Peyer's patch (tissue), 4 donors: ENCODE measurements at regions not wholly inside any gene's neighbourhood (a gene's known extent, or its start where the extent isn't known, plus 50 kb on each side); places are given as distances from the start of the nearest gene placed in this dataset.

Experiments used
- DNase-seq, 3 donors: peaks; one replicate each; pipeline ENCODE4 v3.0.0-alpha.2; 2017 to 2019
- H3K27ac ChIP-seq, 4 donors: fragments of 200-600 bp; sonication (generic); one replicate each; pipeline ENCODE4 v1.5.1; 2016 to 2019
- H3K27me3 ChIP-seq, 2 donors: fragments of 200-600 bp; sonication (generic); one replicate each; pipeline ENCODE4 v1.5.1; 2019
- H3K36me3 ChIP-seq, 3 donors: fragments of 200-600 bp; sonication (generic); one replicate each; pipeline ENCODE4 v1.5.1; 2016 to 2019
- H3K4me1 ChIP-seq, 4 donors: fragments of 200-600 bp; sonication (generic); one replicate each; pipeline ENCODE4 v1.5.1; 2016 to 2019
- H3K4me3 ChIP-seq, 4 donors: fragments of 200-600 bp; sonication (generic); 1 replicate in 3 of 4; 2 replicates in 1 of 4; pipeline ENCODE4 v1.5.1; 2016 to 2019; ENCODE audit warnings: mild to moderate bottlenecking in 1 of 4
- H3K9me3 ChIP-seq, 4 donors: fragments of 200-600 bp; sonication (generic); one replicate each; pipeline ENCODE4 v1.5.1; 2016 to 2019; ENCODE audit warnings: mild to moderate bottlenecking in 1 of 4
- POLR2A ChIP-seq, 2 donors: fragments of 450-650 bp; IDR thresholded peaks; one replicate each; pipeline ENCODE4 v1.5.1; 2017; ENCODE audit warnings: antibody characterized with exemption in 2 of 2, mild to moderate bottlenecking in 2 of 2, moderate library complexity in 2 of 2
- TF ChIP-seq, protein P1 (sequence below), 6 experiments: fragments of 450-650 bp in 4 of 6; fragments of 200-600 bp in 2 of 6; sonication (generic) in 1 of 6; IDR thresholded peaks; one replicate each; pipeline ENCODE4 v1.5.1; 2017 to 2019; ENCODE audit warnings: antibody characterized with exemption in 6 of 6, mild to moderate bottlenecking in 3 of 6, moderate library complexity in 1 of 6

GRCh38 chr6:14765721-14766390, 480.0 kb upstream of the JARID2 start:
- Histone ChIP-seq H3K4me1 (peaks cover 0 to 17% (median 2%) of the 10 kb centered on the region in 4 donors), H3K27me3 (no peaks in the 10 kb centered on the region), H3K4me3 (no peak overlapping the region), H3K9me3 (no peaks in the 10 kb centered on the region), H3K36me3 (no peaks in the 10 kb centered on the region), H3K27ac (no peak overlapping the region)
- DNase-seq: no peak
- no peak for TF ChIP-seq POLR2A (IDR thresholded peaks at IDR 0.05)
- TF ChIP-seq, protein P1, sequence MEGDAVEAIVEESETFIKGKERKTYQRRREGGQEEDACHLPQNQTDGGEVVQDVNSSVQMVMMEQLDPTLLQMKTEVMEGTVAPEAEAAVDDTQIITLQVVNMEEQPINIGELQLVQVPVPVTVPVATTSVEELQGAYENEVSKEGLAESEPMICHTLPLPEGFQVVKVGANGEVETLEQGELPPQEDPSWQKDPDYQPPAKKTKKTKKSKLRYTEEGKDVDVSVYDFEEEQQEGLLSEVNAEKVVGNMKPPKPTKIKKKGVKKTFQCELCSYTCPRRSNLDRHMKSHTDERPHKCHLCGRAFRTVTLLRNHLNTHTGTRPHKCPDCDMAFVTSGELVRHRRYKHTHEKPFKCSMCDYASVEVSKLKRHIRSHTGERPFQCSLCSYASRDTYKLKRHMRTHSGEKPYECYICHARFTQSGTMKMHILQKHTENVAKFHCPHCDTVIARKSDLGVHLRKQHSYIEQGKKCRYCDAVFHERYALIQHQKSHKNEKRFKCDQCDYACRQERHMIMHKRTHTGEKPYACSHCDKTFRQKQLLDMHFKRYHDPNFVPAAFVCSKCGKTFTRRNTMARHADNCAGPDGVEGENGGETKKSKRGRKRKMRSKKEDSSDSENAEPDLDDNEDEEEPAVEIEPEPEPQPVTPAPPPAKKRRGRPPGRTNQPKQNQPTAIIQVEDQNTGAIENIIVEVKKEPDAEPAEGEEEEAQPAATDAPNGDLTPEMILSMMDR (IDR thresholded peaks at IDR 0.05): no peak

- TF ChIP-seq, protein P1 (IDR thresholded peaks at IDR 0.05): no peak
- TF ChIP-seq POLR2A (IDR thresholded peaks at IDR 0.05): no peak
- Histone ChIP-seq H3K27me3 (no peaks in the 10 kb centered on the region), H3K36me3 (no peaks in the 10 kb centered on the region), H3K4me3 (no peak overlapping the region), H3K4me1 (peaks cover 0 to 16% (median 0%) of the 10 kb centered on the region in 4 donors), H3K9me3 (no peaks in the 10 kb centered on the region), H3K27ac (no peak overlapping the region)
- no peak for DNase-seq
Observed at GRCh38 chr6:14766391-14766994, 479.4 kb upstream of the JARID2 start.

- H3K4me1 ChIP-seq: peaks cover 0 to 15% (median 0%) of the 10 kb centered on the region in 4 donors
- TF ChIP-seq, protein P1 (IDR thresholded peaks at IDR 0.05): no peak
- no peak for TF ChIP-seq POLR2A (IDR thresholded peaks at IDR 0.05)
- DNase-seq: no peak
- no peaks in the 10 kb centered on the region for H3K27me3 ChIP-seq
- no peaks in the 10 kb centered on the region for H3K36me3 ChIP-seq
- no peak overlapping the region for H3K4me3 ChIP-seq
- H3K9me3 ChIP-seq: no peaks in the 10 kb centered on the region
- no peak overlapping the region for H3K27ac ChIP-seq
Observed at GRCh38 chr6:14767226-14767625, 478.6 kb upstream of the JARID2 start.

GRCh38 chr6:14770040-14770439, 475.8 kb upstream of the JARID2 start:
- H3K4me3 ChIP-seq: no peak overlapping the region
- no peaks in the 10 kb centered on the region for H3K4me1 ChIP-seq
- no peaks in the 10 kb centered on the region for H3K36me3 ChIP-seq
- H3K27ac ChIP-seq: no peak overlapping the region
- no peak for DNase-seq
- H3K27me3 ChIP-seq: no peaks in the 10 kb centered on the region
- no peaks in the 10 kb centered on the region for H3K9me3 ChIP-seq
- no peak for TF ChIP-seq POLR2A (IDR thresholded peaks at IDR 0.05)
- TF ChIP-seq, protein P1 (IDR thresholded peaks at IDR 0.05): no peak

GRCh38 chr6:14770572-14770971, 475.3 kb upstream of the JARID2 start:
- Histone ChIP-seq H3K27ac (no peak overlapping the region), H3K36me3 (no peaks in the 10 kb centered on the region), H3K9me3 (no peaks in the 10 kb centered on the region), H3K4me3 (no peak overlapping the region), H3K27me3 (no peaks in the 10 kb centered on the region), H3K4me1 (no peaks in the 10 kb centered on the region)
- TF ChIP-seq POLR2A (IDR thresholded peaks at IDR 0.05): no peak
- TF ChIP-seq, protein P1 (IDR thresholded peaks at IDR 0.05): no peak
- DNase-seq: no peak
